Endothelial cell of umbilical vein (primary cell): ENCODE measurements at regions not wholly inside any gene's neighbourhood (a gene's known extent, or its start where the extent isn't known, plus 50 kb on each side); places are given as distances from the start of the nearest gene placed in this dataset.

Experiments used
- BruUV-seq: library from RNA; stranded (reverse); fragments of 400-500 nt; replicated peaks from 2 replicates; lab custom pipeline; 2021; lab: Mats Ljungman, UMichigan
- CTCF ChIA-PET: fragments of 300-600, 350-600 bp; sonication (Branson Sonifier 250); formaldehyde crosslinking; loops from one replicate; lab custom pipeline; 2021; ENCODE audit warnings: antibody characterized with exemption, inconsistent platforms; lab: Charles Lee
- POLR2A ChIA-PET: fragments of 300-600, 350-600 bp; sonication (Branson Sonifier 250); formaldehyde crosslinking; loops from one replicate; lab custom pipeline; 2021; ENCODE audit warnings: antibody characterized with exemption, inconsistent platforms; lab: Charles Lee
- DNase-seq: peaks from one replicate; pipeline ENCODE4 v3.0.0-alpha.2; 2011; ENCODE audit warnings: low read depth, low spot score
- FAIRE-seq: peaks from 2 replicates; lab custom pipeline; 2011; peaks lifted over from hg19 to GRCh38; lab: Jason Lieb, UNC
- H2AFZ ChIP-seq: 2 replicates; pipeline ENCODE4 v1.6.0; 2012; ENCODE audit warnings: low read depth, low read length, control low read depth, inconsistent platforms
- H3K27ac ChIP-seq: 2 replicates; pipeline ENCODE4 v1.5.1; 2011; ENCODE audit warnings: low read depth, mild to moderate bottlenecking, control low read depth, low read length, moderate library complexity; ENCODE audit not compliant: insufficient read depth
- H3K27me3 ChIP-seq, 2 experiments: 2 replicates each; pipeline versions ENCODE4 v1.6.0 to v1.6.1; 2011; ENCODE audit warnings: low read length in 2 of 2, mixed read lengths in 1 of 2; ENCODE audit not compliant: control insufficient read depth in 2 of 2, insufficient read depth in 2 of 2
- H3K36me3 ChIP-seq, 2 experiments: 2 replicates in 1 of 2; 3 replicates in 1 of 2; pipeline ENCODE4 v1.5.1; 2011; ENCODE audit warnings: low read length in 2 of 2, mild to moderate bottlenecking in 1 of 2, moderate library complexity in 1 of 2; ENCODE audit not compliant: control insufficient read depth in 2 of 2, insufficient read depth in 2 of 2; ENCODE audit errors: extremely low read depth in 1 of 2
- H3K4me1 ChIP-seq: 3 replicates; pipeline ENCODE4 v1.5.1; 2011; ENCODE audit warnings: mild to moderate bottlenecking, low read length; ENCODE audit not compliant: control insufficient read depth, insufficient read depth; ENCODE audit errors: extremely low read depth
- H3K4me2 ChIP-seq: 2 replicates; pipeline ENCODE4 v1.6.1; 2011; ENCODE audit warnings: low read length, control low read depth, mixed read lengths; ENCODE audit not compliant: insufficient read depth
- H3K4me3 ChIP-seq, 3 experiments: fragments of 200-600 bp in 1 of 3; sonication (generic), shearing (Covaris generic) in 1 of 3; replicated peaks in 1 of 3; 2 replicates each; pipeline ENCODE4 v1.5.1; 2011 to 2016; ENCODE audit warnings: control low read depth in 3 of 3, low read length in 3 of 3, mild to moderate bottlenecking in 2 of 3, inconsistent platforms in 1 of 3, low read depth in 1 of 3, moderate library complexity in 1 of 3; ENCODE audit not compliant: insufficient read depth in 1 of 3
- H3K79me2 ChIP-seq: 2 replicates; pipeline ENCODE4 v1.6.0; 2012; ENCODE audit warnings: low read length, inconsistent platforms; ENCODE audit not compliant: control insufficient read depth, insufficient read depth
- H3K9ac ChIP-seq: replicated peaks from 2 replicates; pipeline ENCODE3; 2011; ENCODE audit warnings: low read length, control low read depth; ENCODE audit not compliant: insufficient read depth; ENCODE audit errors: extremely low read depth
- H3K9me1 ChIP-seq: replicated peaks from 3 replicates; pipeline ENCODE4 v1.6.0; 2011; ENCODE audit warnings: mild to moderate bottlenecking, low read length; ENCODE audit not compliant: control insufficient read depth, insufficient read depth; ENCODE audit errors: extremely low read depth
- H3K9me3 ChIP-seq: replicated peaks from 2 replicates; pipeline ENCODE4 v1.5.1; 2012; ENCODE audit warnings: low read length, inconsistent platforms; ENCODE audit not compliant: control insufficient read depth, insufficient read depth
- H4K20me1 ChIP-seq: replicated peaks from 2 replicates; pipeline ENCODE3; 2011; ENCODE audit warnings: mild to moderate bottlenecking, low read length; ENCODE audit not compliant: control insufficient read depth, insufficient read depth; ENCODE audit errors: extremely low read depth
- CTCF ChIP-seq, 2 donors: IDR thresholded peaks; 1 replicate in 1 of 2; 2 replicates in 1 of 2; pipeline ENCODE4 v1.5.1; 2011; ENCODE audit warnings: low read length in 2 of 2, mild to moderate bottlenecking in 2 of 2, moderate library complexity in 2 of 2, control low read depth in 1 of 2, inconsistent platforms in 1 of 2, low read depth in 1 of 2; ENCODE audit not compliant: insufficient read depth in 1 of 2; ENCODE audit errors: extremely low read depth in 1 of 2
- EZH2 ChIP-seq: IDR thresholded peaks from 2 replicates; pipeline ENCODE4 v1.6.1; 2012; ENCODE audit warnings: borderline replicate concordance, low read depth, mild to moderate bottlenecking, moderate library complexity, low read length, inconsistent platforms; ENCODE audit not compliant: severe bottlenecking
- FOS ChIP-seq: IDR thresholded peaks from 2 replicates; pipeline ENCODE4 v1.6.1; 2011; ENCODE audit warnings: mild to moderate bottlenecking, low read length, moderate library complexity, borderline replicate concordance; ENCODE audit not compliant: insufficient read depth
- GATA2 ChIP-seq: IDR thresholded peaks from 2 replicates; pipeline ENCODE4 v1.7.0; 2011; ENCODE audit warnings: low read depth, mild to moderate bottlenecking, moderate library complexity, mixed read lengths, low read length; ENCODE audit not compliant: insufficient read length, insufficient read depth
- JUN ChIP-seq: IDR thresholded peaks from 2 replicates; pipeline ENCODE4 v1.6.1; 2011; ENCODE audit warnings: borderline replicate concordance, low read depth; ENCODE audit not compliant: insufficient read length, insufficient read depth
- MAX ChIP-seq: IDR thresholded peaks from 2 replicates; pipeline ENCODE4 v1.6.1; 2011; ENCODE audit not compliant: insufficient read depth, insufficient read length
- MYC ChIP-seq: IDR thresholded peaks from one replicate; pipeline ENCODE4 v1.6.1; 2011; ENCODE audit warnings: mild to moderate bottlenecking, low read depth, low read length
- POLR2A ChIP-seq: IDR thresholded peaks from 2 replicates; pipeline ENCODE4 v1.6.1; 2012; ENCODE audit warnings: low read depth, mild to moderate bottlenecking, control low read depth, low read length
- POLR2AphosphoS5 ChIP-seq: IDR thresholded peaks from 2 replicates; pipeline ENCODE4 v1.6.1; 2012; ENCODE audit warnings: low read depth, mild to moderate bottlenecking, control low read depth, low read length, moderate library complexity; ENCODE audit not compliant: insufficient read depth
- dilution Hi-C: fragments of 300-500 bp; cut with MboI; formaldehyde crosslinking; loops from one replicate; pipeline ENCODE4 v1.15.0; 2019; ENCODE audit warnings: low sequenced_read_pairs; ENCODE audit not compliant: extremely low pct_ligation_motif_present
- intact Hi-C: fragments of 100-400 bp; cut with micrococcal nuclease; formaldehyde crosslinking; loops from one replicate; pipeline ENCODE4 v1.10.0; 2022

- Histone ChIP-seq H3K79me2 (no peaks in the 10 kb centered on the region), H3K4me2 (no peak overlapping the region), H3K4me3 (no peak overlapping the region), H3K4me1 (no peaks in the 10 kb centered on the region), H3K9me1 (no peaks in the 10 kb centered on the region), H3K36me3 (no peaks in the 10 kb centered on the region), H3K27ac (no peak overlapping the region), H3K9ac (no peak overlapping the region), H3K27me3 (peaks cover 2 to 5% of the 10 kb centered on the region in 2 experiments), H2AFZ (no peak overlapping the region), H3K9me3 (no peaks in the 10 kb centered on the region), H4K20me1 (no peaks in the 10 kb centered on the region)
- no TSS peak for BruUV-seq
- dilution Hi-C loops: no loop called here
- intact Hi-C loops: no loop called here
- POLR2A ChIA-PET: no interaction called here
- CTCF ChIA-PET: no interaction called here
- FAIRE-seq: no peak
- peak; percentile 53 for DNase-seq
- TF ChIP-seq POLR2A (no peak), FOS (no peak), MAX (no peak), MYC (no peak), POLR2AphosphoS5 (no peak), EZH2 (no peak), GATA2 (no peak), CTCF (IDR thresholded peaks at IDR 0.05; ENCODE audit: extremely low read depth in 1 of 2, insufficient read depth in 1 of 2, low read depth in 1 of 2, low read length in 2 of 2) (no peak), JUN (no peak)
Observed at GRCh38 chr1:98502937-98503336, 158.6 kb upstream of the SNX7 start.
